CD14-positive monocyte (primary cell): ENCODE measurements at regions not wholly inside any gene's neighbourhood (a gene's known extent, or its start where the extent isn't known, plus 50 kb on each side); places are given as distances from the start of the nearest gene placed in this dataset.

ENCODE experiments used
- DNase-seq, 3 donors: peaks; one replicate each; pipeline ENCODE4 v3.0.0-alpha.2; 2011 to 2022
- H2AFZ ChIP-seq: 2 replicates; pipeline ENCODE4 v1.6.0; 2012; ENCODE audit warnings: mild to moderate bottlenecking, low read depth, low read length, inconsistent platforms; ENCODE audit not compliant: insufficient read depth, poor library complexity, severe bottlenecking
- H3K27ac ChIP-seq, 2 donors: 1 replicate in 1 of 2; 2 replicates in 1 of 2; pipeline ENCODE4 v1.5.1; 2012 to 2013; ENCODE audit warnings: low read length in 2 of 2, control low read depth in 1 of 2, inconsistent platforms in 1 of 2, low read depth in 1 of 2, mild to moderate bottlenecking in 1 of 2
- H3K27me3 ChIP-seq, 2 donors: one replicate each; pipeline versions ENCODE4 v1.6.0 to v1.6.1; 2011 to 2013; ENCODE audit warnings: low read length in 2 of 2; ENCODE audit not compliant: control insufficient read depth in 2 of 2, insufficient read depth in 2 of 2
- H3K36me3 ChIP-seq, 2 donors: replicated peaks in 1 of 2; 1 replicate in 1 of 2; 2 replicates in 1 of 2; pipeline versions ENCODE4 v1.5.1 to v1.6.1; 2012 to 2013; ENCODE audit warnings: low read length in 2 of 2, control low read depth in 1 of 2, inconsistent platforms in 1 of 2, mild to moderate bottlenecking in 1 of 2; ENCODE audit not compliant: insufficient read depth in 2 of 2, control insufficient read depth in 1 of 2
- H3K4me1 ChIP-seq, 2 donors: 1 replicate in 1 of 2; 2 replicates in 1 of 2; pipeline versions ENCODE4 v1.5.1 to v1.6.1; 2012 to 2013; ENCODE audit warnings: low read length in 2 of 2, control low read depth in 1 of 2, inconsistent platforms in 1 of 2, mild to moderate bottlenecking in 1 of 2, moderate library complexity in 1 of 2; ENCODE audit not compliant: insufficient read depth in 2 of 2, control insufficient read depth in 1 of 2
- H3K4me2 ChIP-seq: replicated peaks from 2 replicates; pipeline ENCODE3; 2012; ENCODE audit warnings: low read length, moderate library complexity, mild to moderate bottlenecking; ENCODE audit not compliant: poor library complexity, severe bottlenecking; ENCODE audit errors: extremely low read depth
- H3K4me3 ChIP-seq, 3 experiments: fragments of 200-600 bp in 1 of 3; sonication (generic) in 1 of 3; replicated peaks in 1 of 3; 1 replicate in 2 of 3; 2 replicates in 1 of 3; pipeline ENCODE4 v1.5.1; 2011 to 2013; ENCODE audit warnings: low read length in 3 of 3, mild to moderate bottlenecking in 3 of 3, control low read depth in 2 of 3, low read depth in 2 of 3, inconsistent platforms in 1 of 3, moderate library complexity in 1 of 3
- H3K79me2 ChIP-seq: 2 replicates; pipeline ENCODE4 v1.6.0; 2012; ENCODE audit warnings: mild to moderate bottlenecking, control low read depth, inconsistent platforms, low read length, moderate library complexity; ENCODE audit not compliant: insufficient read depth
- H3K9ac ChIP-seq: 2 replicates; pipeline ENCODE4 v1.6.0; 2017; ENCODE audit warnings: low read length, mild to moderate bottlenecking; ENCODE audit not compliant: insufficient read depth, poor library complexity, severe bottlenecking
- H3K9me3 ChIP-seq, 2 donors: replicated peaks in 1 of 2; 1 replicate in 1 of 2; 2 replicates in 1 of 2; pipeline versions ENCODE4 v1.5.1 to v1.6.1; 2012 to 2013; ENCODE audit warnings: low read length in 2 of 2, control low read depth in 1 of 2; ENCODE audit not compliant: control insufficient read depth in 1 of 2, insufficient read depth in 1 of 2
- H4K20me1 ChIP-seq: 2 replicates; pipeline ENCODE4 v1.6.0; 2012; ENCODE audit warnings: mild to moderate bottlenecking, low read length, control low read depth, moderate library complexity; ENCODE audit not compliant: insufficient read depth
- H3K27ac Mint-ChIP-seq, 7 donors: one replicate each; pipeline ENCODE4 v1.8.0; 2020; ENCODE audit warnings: mild to moderate bottlenecking in 7 of 7, mixed read lengths in 7 of 7, moderate library complexity in 6 of 7, inconsistent platforms in 2 of 7
- H3K27me3 Mint-ChIP-seq, 3 donors: one replicate each; pipeline ENCODE4 v1.8.0; 2021 to 2022; ENCODE audit warnings: low read depth in 3 of 3, mild to moderate bottlenecking in 3 of 3, mixed read lengths in 3 of 3, moderate library complexity in 3 of 3, inconsistent platforms in 1 of 3
- H3K36me3 Mint-ChIP-seq, 2 donors: one replicate each; pipeline ENCODE4 v1.8.0; 2020; ENCODE audit warnings: mixed read lengths in 2 of 2, inconsistent platforms in 1 of 2, mild to moderate bottlenecking in 1 of 2
- H3K4me1 Mint-ChIP-seq: one replicate; pipeline ENCODE4 v1.8.0; 2020; ENCODE audit warnings: mild to moderate bottlenecking, mixed read lengths
- H3K4me3 Mint-ChIP-seq, 2 donors: one replicate each; pipeline ENCODE4 v1.8.0; 2020; ENCODE audit warnings: mild to moderate bottlenecking in 2 of 2, mixed read lengths in 2 of 2, moderate library complexity in 1 of 2
- H3K9me3 Mint-ChIP-seq, 7 donors: one replicate each; pipeline ENCODE4 v1.8.0; 2020 to 2022; ENCODE audit warnings: mixed read lengths in 7 of 7, mild to moderate bottlenecking in 6 of 7, moderate library complexity in 6 of 7, inconsistent platforms in 2 of 7
- CTCF ChIP-seq: fragments of 200-600 bp; IDR thresholded peaks from one replicate; pipeline ENCODE4 v1.8.0; 2022; ENCODE audit warnings: antibody characterized with exemption, mild to moderate bottlenecking
- WGBS: methylation state at CpG from one replicate; pipeline ENCODE4 v1.1.5; 2013; ENCODE audit warnings: missing lambda C conversion rate; ENCODE audit not compliant: insufficient coverage; 5-methylcytosine and 5-hydroxymethylcytosine counted together
- intact Hi-C, 2 donors: fragments of 100-400 bp; cut with micrococcal nuclease; formaldehyde crosslinking; loops; one replicate each; pipeline versions ENCODE4 v1.15.0 to v1.15.1; 2023

GRCh38 chr13:69485991-69486592 is 621.5 kb upstream of the ATXN8OS start:
- no peak for TF ChIP-seq CTCF
- H3K4me3 ChIP-seq: no peak overlapping the region
- Mint-ChIP-seq H3K9me3 (peaks cover under 1 to 21% (median 17%) of the 10 kb centered on the region in 7 donors), H3K4me1 (no peaks in the 10 kb centered on the region), H3K27ac (no peak overlapping the region), H3K4me3 (no peak overlapping the region), H3K27me3 (no peaks in the 10 kb centered on the region), H3K36me3 (no peaks in the 10 kb centered on the region)
- no peak overlapping the region for H2AFZ ChIP-seq
- no peaks in the 10 kb centered on the region for H3K36me3 ChIP-seq
- H3K9me3 ChIP-seq: peaks cover 12 to 16% of the 10 kb centered on the region in 2 donors
- 83% methylated on average over 2 of the region's 4 CpGs for WGBS
- H3K9ac ChIP-seq: no peak overlapping the region
- no peak overlapping the region for H3K4me2 ChIP-seq
- no peak overlapping the region for H3K27ac ChIP-seq
- no peaks in the 10 kb centered on the region for H3K79me2 ChIP-seq
- no peaks in the 10 kb centered on the region for H3K27me3 ChIP-seq
- no peaks in the 10 kb centered on the region for H4K20me1 ChIP-seq
- no peaks in the 10 kb centered on the region for H3K4me1 ChIP-seq
- DNase-seq: no peak
- intact Hi-C loops: no loop called here

GRCh38 chr13:69477451-69477850 is 630.2 kb upstream of the ATXN8OS start:
- Histone ChIP-seq H3K27ac (no peak overlapping the region), H3K79me2 (no peaks in the 10 kb centered on the region), H3K4me3 (no peak overlapping the region), H3K9me3 (peaks cover 0 to 7% of the 10 kb centered on the region in 2 donors), H4K20me1 (no peaks in the 10 kb centered on the region), H3K4me2 (no peak overlapping the region), H3K4me1 (no peaks in the 10 kb centered on the region), H3K9ac (no peak overlapping the region), H3K36me3 (no peaks in the 10 kb centered on the region), H3K27me3 (no peaks in the 10 kb centered on the region), H2AFZ (no peak overlapping the region)
- Mint-ChIP-seq H3K4me1 (no peaks in the 10 kb centered on the region), H3K9me3 (peaks cover 2 to 12% (median 7%) of the 10 kb centered on the region in 7 donors), H3K27ac (no peak overlapping the region), H3K36me3 (no peaks in the 10 kb centered on the region), H3K27me3 (no peaks in the 10 kb centered on the region), H3K4me3 (no peak overlapping the region)
- intact Hi-C loops: no loop called here
- TF ChIP-seq CTCF: no peak
- no peak for DNase-seq
